HG03354 (cell line): ENCODE measurements at regions not wholly inside any gene's neighbourhood (a gene's known extent, or its start where the extent isn't known, plus 50 kb on each side); places are given as distances from the start of the nearest gene placed in this dataset.

Experiments used
- ATAC-seq: cut with Tn5 transposase; IDR thresholded peaks from one replicate; pipeline ENCODE4 v1.9.1; 2021; ENCODE audit warnings: mild to moderate bottlenecking; ENCODE audit not compliant: unreplicated experiment, poor library complexity, severe bottlenecking

- peak; percentile 94 for ATAC-seq
These were observed 787.1 kb upstream of the API5 start for GRCh38 chr11:42524534-42525227.

GRCh38 chr11:42526426-42526825 lies 785.4 kb upstream of the API5 start:
- ATAC-seq, result no peak

DNA sequence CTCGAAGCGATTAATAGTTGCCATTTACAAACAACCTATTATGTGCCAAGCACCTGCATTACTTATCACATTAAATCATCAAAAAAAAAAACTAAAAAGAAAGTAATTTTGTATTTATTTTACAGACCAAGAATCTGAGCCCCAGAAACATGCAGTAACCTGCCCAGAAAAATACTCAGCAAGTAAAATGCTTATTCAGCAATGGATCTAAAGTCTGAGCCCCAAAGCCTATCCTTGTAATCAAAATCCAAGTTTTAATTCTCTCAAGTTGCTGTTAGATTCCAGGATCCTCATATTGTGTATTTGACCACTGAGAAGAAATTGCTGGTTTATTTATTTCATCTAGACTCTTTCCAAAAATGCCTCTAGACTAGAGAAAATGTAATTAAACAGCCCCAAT lies 783.3 kb upstream of the API5 start:
- no peak for ATAC-seq

GRCh38 chr11:42528911-42529310 lies 782.9 kb upstream of the API5 start:
- ATAC-seq, result no peak

- ATAC-seq, result no peak
These were observed 775.0 kb upstream of the API5 start for GRCh38 chr11:42536611-42537360.

DNA sequence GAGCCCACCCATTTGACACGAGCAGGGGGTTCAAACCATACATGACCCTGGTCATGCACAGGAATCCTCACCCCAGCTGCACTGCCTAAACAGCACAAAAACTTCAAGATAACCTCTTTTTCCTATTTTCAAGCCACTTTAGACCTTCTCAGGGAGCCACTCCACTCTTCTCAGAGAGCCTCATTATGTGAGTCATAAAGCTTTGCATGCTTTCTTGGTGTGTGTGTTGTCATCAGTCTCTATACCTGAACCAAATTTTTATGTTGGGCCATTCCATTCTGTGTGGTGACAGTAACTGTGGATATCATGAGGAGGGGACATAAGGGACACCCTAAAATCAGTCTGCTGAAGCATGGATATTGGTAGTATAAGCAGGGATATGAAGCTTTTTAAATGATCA lies 769.5 kb upstream of the API5 start:
- no peak for ATAC-seq

DNA sequence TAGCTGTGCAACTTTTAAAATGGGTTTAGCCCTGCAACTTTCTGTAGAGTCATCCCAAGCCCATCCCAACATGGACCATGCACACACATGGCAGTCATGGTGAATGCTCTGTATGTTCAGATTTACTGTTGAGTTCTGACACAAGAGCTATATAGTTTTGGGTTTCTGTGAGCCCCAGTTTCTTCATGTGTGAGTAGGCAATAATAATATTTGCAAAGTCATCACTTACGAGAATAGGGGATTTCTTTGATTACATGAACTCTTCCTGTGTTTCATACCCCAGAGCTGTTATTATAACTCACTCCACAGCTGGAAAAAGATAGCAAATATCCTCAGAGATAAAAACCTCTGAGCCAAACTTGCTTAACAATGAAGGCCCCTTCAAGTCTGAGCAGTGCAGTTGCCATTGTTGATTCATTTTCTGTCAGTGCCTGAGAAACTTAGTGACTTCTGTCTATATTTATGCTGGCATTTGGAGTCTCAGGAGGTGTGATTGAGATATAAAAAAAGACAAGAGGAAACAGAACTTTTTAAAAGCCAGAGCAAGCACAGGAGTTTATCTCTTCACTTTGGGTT lies 767.9 kb upstream of the API5 start:
- no peak for ATAC-seq

GRCh38 chr11:42544726-42545125 lies 767.1 kb upstream of the API5 start:
- ATAC-seq, result no peak

GRCh38 chr11:42545954-42546353 lies 765.8 kb upstream of the API5 start:
- ATAC-seq, result no peak

DNA sequence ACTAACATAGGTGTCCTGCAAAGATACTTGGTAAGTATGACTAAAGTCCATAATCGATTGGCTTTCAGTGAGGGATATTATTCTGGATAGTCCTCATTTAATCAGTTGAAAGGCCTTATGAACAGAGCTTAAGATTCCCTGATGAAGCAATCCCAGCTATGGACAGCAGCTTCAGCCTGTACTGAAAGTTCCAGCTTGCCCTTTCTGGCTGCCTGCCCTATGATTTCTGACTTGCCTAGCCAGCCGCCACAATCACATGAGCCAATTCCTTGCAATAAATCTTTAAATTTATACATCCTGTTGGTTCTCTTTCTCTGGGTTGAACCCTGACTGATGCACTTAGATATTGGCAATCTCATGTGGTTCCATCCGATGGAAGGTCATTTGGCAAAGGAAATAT lies 759.0 kb upstream of the API5 start:
- ATAC-seq, result no peak

DNA sequence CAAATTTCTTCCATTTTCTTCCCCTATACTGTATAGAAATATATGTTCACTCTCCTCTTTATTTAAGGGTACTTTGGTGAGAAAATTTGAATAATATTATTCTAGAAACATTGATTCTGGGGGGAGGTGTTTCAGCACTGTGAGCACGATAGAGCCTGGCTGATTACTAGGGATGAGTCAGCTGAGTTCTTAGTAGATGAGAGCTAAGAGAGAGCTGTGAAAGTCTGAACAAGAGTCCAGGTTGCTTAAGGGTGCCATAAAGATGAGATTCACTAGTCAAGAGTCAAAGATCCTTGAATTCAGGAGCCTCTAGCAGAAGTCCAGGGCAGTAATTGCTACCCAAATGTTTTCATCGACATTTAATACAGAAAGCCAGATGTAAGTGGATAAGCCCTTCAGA lies 756.6 kb upstream of the API5 start:
- ATAC-seq, result no peak

GRCh38 chr11:42571131-42571877 lies 740.5 kb upstream of the API5 start:
- ATAC-seq, result no peak

DNA sequence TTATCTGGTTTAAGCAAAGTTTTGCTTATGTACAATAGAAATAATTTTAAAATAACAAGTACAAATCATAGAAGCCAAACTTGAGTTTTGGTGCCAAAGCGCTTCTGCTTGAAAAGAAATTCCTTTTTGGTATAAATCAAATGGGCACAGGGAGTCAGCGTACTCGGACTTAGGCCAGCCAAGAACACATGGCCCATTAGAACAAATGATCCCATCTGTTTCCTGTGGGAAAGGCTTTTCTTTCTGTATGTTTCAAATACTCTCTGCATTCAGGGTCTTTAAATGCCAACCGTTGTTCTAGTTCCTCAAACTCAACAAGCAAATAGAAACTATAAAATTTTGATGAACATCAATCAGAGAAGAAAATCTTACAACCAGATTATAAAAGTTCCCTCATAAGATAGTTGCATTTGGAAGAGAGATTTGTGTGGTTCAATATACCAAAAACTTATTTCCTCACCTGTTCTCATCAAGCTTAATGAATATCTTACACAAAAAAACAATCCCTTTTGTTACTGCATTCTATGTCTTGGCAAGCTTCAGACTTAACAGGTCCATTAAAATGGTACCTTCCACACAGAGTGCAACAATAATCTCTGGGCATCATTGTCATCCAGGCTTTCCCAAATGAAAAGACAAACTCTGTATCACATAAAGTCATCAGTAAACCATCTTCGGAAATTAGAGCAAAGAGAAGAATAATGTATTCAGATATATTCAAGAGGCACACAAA lies 739.8 kb upstream of the API5 start:
- no peak for ATAC-seq

- no peak for ATAC-seq
These were observed 735.5 kb upstream of the API5 start for GRCh38 chr11:42576318-42576717.

DNA sequence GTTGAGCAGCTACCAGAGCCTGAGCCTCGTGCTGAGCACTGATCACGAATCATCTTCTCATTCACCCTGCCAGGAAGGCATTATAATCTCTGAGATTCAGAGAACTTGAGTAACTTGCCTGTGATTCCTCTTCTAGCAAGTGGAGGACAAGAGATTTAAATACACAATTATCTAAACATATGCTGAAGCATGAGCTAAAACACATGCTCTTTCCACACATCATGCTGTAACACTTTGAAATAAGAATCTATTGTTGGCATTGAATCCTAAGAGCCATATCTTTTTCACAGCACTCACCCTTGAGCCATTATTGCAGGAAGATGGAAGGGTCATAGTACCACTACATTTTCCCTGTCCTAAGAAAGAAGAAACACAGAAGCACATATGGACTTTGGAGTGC lies 722.5 kb upstream of the API5 start:
- no peak for ATAC-seq

DNA sequence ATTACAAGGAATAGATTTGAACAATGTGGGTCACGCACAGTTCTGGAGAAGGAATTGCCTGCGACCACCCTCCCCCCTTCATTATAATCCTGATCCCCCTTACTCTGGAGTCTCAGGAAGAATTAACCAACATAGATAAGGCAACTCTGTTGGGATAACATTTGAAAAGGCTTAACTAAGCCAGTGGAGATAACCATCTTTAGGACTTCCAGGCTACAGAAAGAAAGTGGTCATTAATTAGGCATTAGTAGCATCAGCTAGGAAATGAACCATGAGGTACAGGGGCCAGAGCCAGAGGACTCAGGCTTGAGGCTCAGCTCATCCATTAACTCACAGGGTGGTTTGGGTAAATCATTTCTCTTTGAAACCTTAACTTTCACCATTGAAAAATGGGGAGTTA lies 720.0 kb upstream of the API5 start:
- ATAC-seq, result no peak

GRCh38 chr11:42593441-42593840 lies 718.4 kb upstream of the API5 start:
- ATAC-seq, result no peak

- no peak for ATAC-seq
These were observed 715.9 kb upstream of the API5 start for GRCh38 chr11:42595876-42596275.

- no peak for ATAC-seq
These were observed 715.1 kb upstream of the API5 start for GRCh38 chr11:42596576-42597145.

- no peak for ATAC-seq
These were observed 713.5 kb upstream of the API5 start for GRCh38 chr11:42598341-42598740.
